Endothelial cell of umbilical vein (primary cell): ENCODE measurements at regions not wholly inside any gene's neighbourhood (a gene's known extent, or its start where the extent isn't known, plus 50 kb on each side); places are given as distances from the start of the nearest gene placed in this dataset.

Experiments used
- BruUV-seq: library from RNA; stranded (reverse); fragments of 400-500 nt; replicated peaks from 2 replicates; lab custom pipeline; 2021; lab: Mats Ljungman, UMichigan
- CTCF ChIA-PET: fragments of 300-600, 350-600 bp; sonication (Branson Sonifier 250); formaldehyde crosslinking; loops from one replicate; lab custom pipeline; 2021; ENCODE audit warnings: antibody characterized with exemption, inconsistent platforms; lab: Charles Lee
- POLR2A ChIA-PET: fragments of 300-600, 350-600 bp; sonication (Branson Sonifier 250); formaldehyde crosslinking; loops from one replicate; lab custom pipeline; 2021; ENCODE audit warnings: antibody characterized with exemption, inconsistent platforms; lab: Charles Lee
- DNase-seq: peaks from one replicate; pipeline ENCODE4 v3.0.0-alpha.2; 2011; ENCODE audit warnings: low read depth, low spot score
- FAIRE-seq: peaks from 2 replicates; lab custom pipeline; 2011; peaks lifted over from hg19 to GRCh38; lab: Jason Lieb, UNC
- H2AFZ ChIP-seq: 2 replicates; pipeline ENCODE4 v1.6.0; 2012; ENCODE audit warnings: low read depth, low read length, control low read depth, inconsistent platforms
- H3K27ac ChIP-seq: 2 replicates; pipeline ENCODE4 v1.5.1; 2011; ENCODE audit warnings: low read depth, mild to moderate bottlenecking, control low read depth, low read length, moderate library complexity; ENCODE audit not compliant: insufficient read depth
- H3K27me3 ChIP-seq, 2 experiments: 2 replicates each; pipeline versions ENCODE4 v1.6.0 to v1.6.1; 2011; ENCODE audit warnings: low read length in 2 of 2, mixed read lengths in 1 of 2; ENCODE audit not compliant: control insufficient read depth in 2 of 2, insufficient read depth in 2 of 2
- H3K36me3 ChIP-seq, 2 experiments: 2 replicates in 1 of 2; 3 replicates in 1 of 2; pipeline ENCODE4 v1.5.1; 2011; ENCODE audit warnings: low read length in 2 of 2, mild to moderate bottlenecking in 1 of 2, moderate library complexity in 1 of 2; ENCODE audit not compliant: control insufficient read depth in 2 of 2, insufficient read depth in 2 of 2; ENCODE audit errors: extremely low read depth in 1 of 2
- H3K4me1 ChIP-seq: 3 replicates; pipeline ENCODE4 v1.5.1; 2011; ENCODE audit warnings: mild to moderate bottlenecking, low read length; ENCODE audit not compliant: control insufficient read depth, insufficient read depth; ENCODE audit errors: extremely low read depth
- H3K4me2 ChIP-seq: 2 replicates; pipeline ENCODE4 v1.6.1; 2011; ENCODE audit warnings: low read length, control low read depth, mixed read lengths; ENCODE audit not compliant: insufficient read depth
- H3K4me3 ChIP-seq, 3 experiments: fragments of 200-600 bp in 1 of 3; sonication (generic), shearing (Covaris generic) in 1 of 3; replicated peaks in 1 of 3; 2 replicates each; pipeline ENCODE4 v1.5.1; 2011 to 2016; ENCODE audit warnings: control low read depth in 3 of 3, low read length in 3 of 3, mild to moderate bottlenecking in 2 of 3, inconsistent platforms in 1 of 3, low read depth in 1 of 3, moderate library complexity in 1 of 3; ENCODE audit not compliant: insufficient read depth in 1 of 3
- H3K79me2 ChIP-seq: 2 replicates; pipeline ENCODE4 v1.6.0; 2012; ENCODE audit warnings: low read length, inconsistent platforms; ENCODE audit not compliant: control insufficient read depth, insufficient read depth
- H3K9ac ChIP-seq: replicated peaks from 2 replicates; pipeline ENCODE3; 2011; ENCODE audit warnings: low read length, control low read depth; ENCODE audit not compliant: insufficient read depth; ENCODE audit errors: extremely low read depth
- H3K9me1 ChIP-seq: replicated peaks from 3 replicates; pipeline ENCODE4 v1.6.0; 2011; ENCODE audit warnings: mild to moderate bottlenecking, low read length; ENCODE audit not compliant: control insufficient read depth, insufficient read depth; ENCODE audit errors: extremely low read depth
- H3K9me3 ChIP-seq: replicated peaks from 2 replicates; pipeline ENCODE4 v1.5.1; 2012; ENCODE audit warnings: low read length, inconsistent platforms; ENCODE audit not compliant: control insufficient read depth, insufficient read depth
- H4K20me1 ChIP-seq: replicated peaks from 2 replicates; pipeline ENCODE3; 2011; ENCODE audit warnings: mild to moderate bottlenecking, low read length; ENCODE audit not compliant: control insufficient read depth, insufficient read depth; ENCODE audit errors: extremely low read depth
- EZH2 ChIP-seq: IDR thresholded peaks from 2 replicates; pipeline ENCODE4 v1.6.1; 2012; ENCODE audit warnings: borderline replicate concordance, low read depth, mild to moderate bottlenecking, moderate library complexity, low read length, inconsistent platforms; ENCODE audit not compliant: severe bottlenecking
- FOS ChIP-seq: IDR thresholded peaks from 2 replicates; pipeline ENCODE4 v1.6.1; 2011; ENCODE audit warnings: mild to moderate bottlenecking, low read length, moderate library complexity, borderline replicate concordance; ENCODE audit not compliant: insufficient read depth
- GATA2 ChIP-seq: IDR thresholded peaks from 2 replicates; pipeline ENCODE4 v1.7.0; 2011; ENCODE audit warnings: low read depth, mild to moderate bottlenecking, moderate library complexity, mixed read lengths, low read length; ENCODE audit not compliant: insufficient read length, insufficient read depth
- JUN ChIP-seq: IDR thresholded peaks from 2 replicates; pipeline ENCODE4 v1.6.1; 2011; ENCODE audit warnings: borderline replicate concordance, low read depth; ENCODE audit not compliant: insufficient read length, insufficient read depth
- MYC ChIP-seq: IDR thresholded peaks from one replicate; pipeline ENCODE4 v1.6.1; 2011; ENCODE audit warnings: mild to moderate bottlenecking, low read depth, low read length
- POLR2A ChIP-seq: IDR thresholded peaks from 2 replicates; pipeline ENCODE4 v1.6.1; 2012; ENCODE audit warnings: low read depth, mild to moderate bottlenecking, control low read depth, low read length
- POLR2AphosphoS5 ChIP-seq: IDR thresholded peaks from 2 replicates; pipeline ENCODE4 v1.6.1; 2012; ENCODE audit warnings: low read depth, mild to moderate bottlenecking, control low read depth, low read length, moderate library complexity; ENCODE audit not compliant: insufficient read depth
- dilution Hi-C: fragments of 300-500 bp; cut with MboI; formaldehyde crosslinking; loops from one replicate; pipeline ENCODE4 v1.15.0; 2019; ENCODE audit warnings: low sequenced_read_pairs; ENCODE audit not compliant: extremely low pct_ligation_motif_present
- intact Hi-C: fragments of 100-400 bp; cut with micrococcal nuclease; formaldehyde crosslinking; loops from one replicate; pipeline ENCODE4 v1.10.0; 2022
- TF ChIP-seq, protein P1 (sequence below), 2 donors: IDR thresholded peaks; 1 replicate in 1 of 2; 2 replicates in 1 of 2; pipeline ENCODE4 v1.5.1; 2011; ENCODE audit warnings: low read length in 2 of 2, mild to moderate bottlenecking in 2 of 2, moderate library complexity in 2 of 2, control low read depth in 1 of 2, inconsistent platforms in 1 of 2, low read depth in 1 of 2; ENCODE audit not compliant: insufficient read depth in 1 of 2; ENCODE audit errors: extremely low read depth in 1 of 2
- TF ChIP-seq, protein P2 (sequence below): IDR thresholded peaks from 2 replicates; pipeline ENCODE4 v1.6.1; 2011; ENCODE audit not compliant: insufficient read depth, insufficient read length

DNA sequence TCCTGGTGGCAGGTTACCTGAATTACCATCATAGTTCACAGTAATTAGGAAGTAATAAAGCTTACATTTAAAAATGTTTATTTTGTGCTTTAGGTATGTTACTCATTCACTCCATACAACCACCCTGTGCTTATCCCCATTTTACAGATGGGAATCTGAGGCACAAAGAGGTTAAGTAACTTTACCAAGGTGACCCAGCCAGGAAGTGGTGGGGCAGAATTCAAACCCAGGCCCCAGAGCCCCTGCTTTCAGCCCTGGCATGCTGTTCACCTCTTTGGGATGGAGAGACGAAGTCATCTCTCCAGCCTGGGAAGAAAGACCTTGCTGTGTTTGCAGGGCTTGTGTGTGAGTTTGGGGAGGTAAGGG is 285.6 kb upstream of the TPM1 start:
- no peak for DNase-seq
- Histone ChIP-seq H3K27me3 (no peaks in the 10 kb centered on the region), H3K27ac (no peak overlapping the region), H2AFZ (no peak overlapping the region), H3K9me3 (no peaks in the 10 kb centered on the region), H3K4me1 (no peaks in the 10 kb centered on the region), H3K4me3 (no peak overlapping the region), H3K9me1 (no peaks in the 10 kb centered on the region), H4K20me1 (no peaks in the 10 kb centered on the region), H3K9ac (no peak overlapping the region), H3K4me2 (no peak overlapping the region), H3K79me2 (no peaks in the 10 kb centered on the region), H3K36me3 (no peaks in the 10 kb centered on the region)
- dilution Hi-C loops (no loop called here), intact Hi-C loops (no loop called here)
- TF ChIP-seq JUN (no peak), POLR2A (no peak), MYC (no peak), FOS (no peak)
- TF ChIP-seq, protein P1, sequence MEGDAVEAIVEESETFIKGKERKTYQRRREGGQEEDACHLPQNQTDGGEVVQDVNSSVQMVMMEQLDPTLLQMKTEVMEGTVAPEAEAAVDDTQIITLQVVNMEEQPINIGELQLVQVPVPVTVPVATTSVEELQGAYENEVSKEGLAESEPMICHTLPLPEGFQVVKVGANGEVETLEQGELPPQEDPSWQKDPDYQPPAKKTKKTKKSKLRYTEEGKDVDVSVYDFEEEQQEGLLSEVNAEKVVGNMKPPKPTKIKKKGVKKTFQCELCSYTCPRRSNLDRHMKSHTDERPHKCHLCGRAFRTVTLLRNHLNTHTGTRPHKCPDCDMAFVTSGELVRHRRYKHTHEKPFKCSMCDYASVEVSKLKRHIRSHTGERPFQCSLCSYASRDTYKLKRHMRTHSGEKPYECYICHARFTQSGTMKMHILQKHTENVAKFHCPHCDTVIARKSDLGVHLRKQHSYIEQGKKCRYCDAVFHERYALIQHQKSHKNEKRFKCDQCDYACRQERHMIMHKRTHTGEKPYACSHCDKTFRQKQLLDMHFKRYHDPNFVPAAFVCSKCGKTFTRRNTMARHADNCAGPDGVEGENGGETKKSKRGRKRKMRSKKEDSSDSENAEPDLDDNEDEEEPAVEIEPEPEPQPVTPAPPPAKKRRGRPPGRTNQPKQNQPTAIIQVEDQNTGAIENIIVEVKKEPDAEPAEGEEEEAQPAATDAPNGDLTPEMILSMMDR (IDR thresholded peaks at IDR 0.05; ENCODE audit: extremely low read depth in 1 of 2, insufficient read depth in 1 of 2, low read depth in 1 of 2, low read length in 2 of 2) = no peak
- FAIRE-seq = no peak
- CTCF ChIA-PET = interaction anchor here (1.0 to 1.8 kb wide), 2 partner anchors 11 to 15 kb away, joined by 3 to 12 read pairs; no protein-coding TSS in a partner anchor
- POLR2A ChIA-PET = interaction anchor here (0.6 kb wide), 1 partner anchor 1284 kb away, joined by 8 read pairs; no protein-coding TSS in a partner anchor
- BruUV-seq = no TSS peak

DNA sequence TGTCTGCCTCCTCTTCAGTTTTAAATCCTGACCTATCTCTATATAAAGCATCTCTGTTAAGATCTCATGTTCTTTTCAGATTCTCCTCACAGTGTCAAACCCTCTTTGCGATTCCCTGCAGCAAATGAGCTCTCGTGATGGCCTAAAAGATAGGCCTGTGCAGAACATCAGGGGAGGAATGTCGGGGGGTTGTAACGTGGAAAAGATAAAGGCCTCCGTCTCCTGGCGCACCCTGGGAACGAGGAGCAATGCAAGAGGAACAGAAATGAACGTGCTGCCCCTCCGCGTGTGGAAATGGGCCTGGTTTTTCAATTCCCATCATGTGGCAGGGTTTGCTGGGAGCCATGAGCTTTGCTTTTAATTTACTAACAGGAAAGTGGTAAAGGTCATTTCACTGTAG is 285.0 kb upstream of the TPM1 start:
- H3K4me2 ChIP-seq = no peak overlapping the region
- H3K36me3 ChIP-seq = no peaks in the 10 kb centered on the region
- CTCF ChIA-PET = interaction anchor here (2.7 kb wide), 1 partner anchor 15 kb away, joined by 19 read pairs; no protein-coding TSS in a partner anchor
- H3K9ac ChIP-seq = no peak overlapping the region
- no TSS peak for BruUV-seq
- TF ChIP-seq, protein P2, sequence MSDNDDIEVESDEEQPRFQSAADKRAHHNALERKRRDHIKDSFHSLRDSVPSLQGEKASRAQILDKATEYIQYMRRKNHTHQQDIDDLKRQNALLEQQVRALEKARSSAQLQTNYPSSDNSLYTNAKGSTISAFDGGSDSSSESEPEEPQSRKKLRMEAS = no peak
- TF ChIP-seq, protein P1 (IDR thresholded peaks at IDR 0.05; ENCODE audit: extremely low read depth in 1 of 2, insufficient read depth in 1 of 2, low read depth in 1 of 2, low read length in 2 of 2) = no peak
- no peak for TF ChIP-seq JUN
- no peak for TF ChIP-seq MYC
- TF ChIP-seq GATA2 = no peak
- no peak for TF ChIP-seq EZH2
- no peak for TF ChIP-seq FOS
- TF ChIP-seq POLR2AphosphoS5 = no peak
- no peak for TF ChIP-seq POLR2A
- no peaks in the 10 kb centered on the region for H4K20me1 ChIP-seq
- no peaks in the 10 kb centered on the region for H3K9me1 ChIP-seq
- H3K27me3 ChIP-seq = no peaks in the 10 kb centered on the region
- POLR2A ChIA-PET = no interaction called here
- H3K4me1 ChIP-seq = no peaks in the 10 kb centered on the region
- H2AFZ ChIP-seq = no peak overlapping the region
- dilution Hi-C loops = no loop called here
- H3K27ac ChIP-seq = no peak overlapping the region
- H3K79me2 ChIP-seq = no peaks in the 10 kb centered on the region
- DNase-seq (no peak), FAIRE-seq (no peak)
- H3K9me3 ChIP-seq = no peaks in the 10 kb centered on the region
- H3K4me3 ChIP-seq = no peak overlapping the region
- intact Hi-C loops = no loop called here
